Anterior cingulate cortex (tissue), 58 donors: ENCODE measurements at regions not wholly inside any gene's neighbourhood (a gene's known extent, or its start where the extent isn't known, plus 50 kb on each side); places are given as distances from the start of the nearest gene placed in this dataset.

Experiments
- DNase-seq, 58 donors: peaks; one replicate each; lab custom pipeline; 2025; lab: John Stamatoyannopoulos, UW

GRCh38 chr11:70825893-70826540 lies 426.4 kb downstream of the SHANK2 start:
- peak in 14 of 58 donors; percentile 9 to 76 (median 34) for DNase-seq

GRCh38 chr11:70826541-70827335 lies 425.6 kb downstream of the SHANK2 start:
- DNase-seq, result peak in 55 of 58 donors; percentile 14 to 93 (median 60)

- DNase-seq, result peak in 26 of 58 donors; percentile 7 to 63 (median 36)
Observed at GRCh38 chr11:70828593-70829082, 423.7 kb downstream of the SHANK2 start.

GRCh38 chr11:70829134-70829885 lies 423.1 kb downstream of the SHANK2 start:
- DNase-seq, result no peak

- DNase-seq, result no peak
Observed at GRCh38 chr11:70829886-70830272, 422.5 kb downstream of the SHANK2 start.

- no peak for DNase-seq
Observed at GRCh38 chr11:70833011-70833410, 419.4 kb downstream of the SHANK2 start.

GRCh38 chr11:70833554-70833953 lies 418.8 kb downstream of the SHANK2 start:
- DNase-seq, result no peak

- DNase-seq, result no peak
Observed at GRCh38 chr11:70834277-70834940, 418.0 kb downstream of the SHANK2 start.

- no peak for DNase-seq
Observed at GRCh38 chr11:70834984-70835560, 417.3 kb downstream of the SHANK2 start.

GRCh38 chr11:70836071-70836470 lies 416.3 kb downstream of the SHANK2 start:
- no peak for DNase-seq

GRCh38 chr11:70838198-70838597 lies 414.2 kb downstream of the SHANK2 start:
- DNase-seq, result no peak

- no peak for DNase-seq
Observed at GRCh38 chr11:70839851-70840250, 412.5 kb downstream of the SHANK2 start.

GRCh38 chr11:70841264-70841663 lies 411.1 kb downstream of the SHANK2 start:
- no peak for DNase-seq

GRCh38 chr11:70842256-70842655 lies 410.1 kb downstream of the SHANK2 start:
- no peak for DNase-seq

GRCh38 chr11:70842701-70843100 lies 409.7 kb downstream of the SHANK2 start:
- no peak for DNase-seq

GRCh38 chr11:70843906-70844305 lies 408.5 kb downstream of the SHANK2 start:
- DNase-seq, result no peak

- DNase-seq, result no peak
Observed at GRCh38 chr11:70844387-70844786, 408.0 kb downstream of the SHANK2 start.

- peak in 3 of 58 donors; percentile 12 to 24 (median 19) for DNase-seq
Observed at GRCh38 chr11:70845591-70846041, 406.8 kb downstream of the SHANK2 start.

GRCh38 chr11:70846781-70847655 lies 405.4 kb downstream of the SHANK2 start:
- no peak for DNase-seq
